ENCODE measurements at regions not wholly inside any gene's neighbourhood (a gene's known extent, or its start where the extent isn't known, plus 50 kb on each side); places are given as distances from the start of the nearest gene placed in this dataset.

- TF ChIP-seq CTCF (IDR thresholded peaks at IDR 0.05 in 2 of 3, conservative IDR thresholded peaks at IDR 0.05 in 1 of 3; ENCODE audit: borderline replicate concordance in 1 of 3, insufficient read depth in 1 of 3, low read depth in 2 of 3, low read length in 2 of 3) (no peak), MAX (IDR thresholded peaks at IDR 0.05) (no peak), POLR2A (IDR thresholded peaks at IDR 0.05; ENCODE audit: borderline replicate concordance, extremely low read depth, insufficient read depth, insufficient read length) (no peak), ZNF274 (IDR thresholded peaks at IDR 0.05; ENCODE audit: low read depth, low read length) (no peak), ELF1 (IDR thresholded peaks at IDR 0.05; ENCODE audit: borderline replicate concordance, low read depth) (no peak)
Measured at GRCh38 chr15:60297047-60297446, 100.7 kb downstream of the ANXA2 start.

Measured in HCT116 (cell line).